Suprapubic skin (tissue), 4 donors: ENCODE measurements at regions not wholly inside any gene's neighbourhood (a gene's known extent, or its start where the extent isn't known, plus 50 kb on each side); places are given as distances from the start of the nearest gene placed in this dataset.

ENCODE experiments used
- CTCF ChIP-seq, 2 donors: fragments of 200-600 bp in 1 of 2; fragments of 450-650 bp in 1 of 2; sonication (generic) in 1 of 2; IDR thresholded peaks; one replicate each; pipeline ENCODE4 v1.5.1; 2016 to 2019; ENCODE audit warnings: antibody characterized with exemption in 2 of 2, mild to moderate bottlenecking in 1 of 2, moderate library complexity in 1 of 2
- EP300 ChIP-seq: sonication (generic); formaldehyde crosslinking; IDR thresholded peaks from one replicate; pipeline ENCODE4 v1.6.1; 2017; ENCODE audit warnings: antibody characterized with exemption
- POLR2A ChIP-seq, 2 donors: fragments of 450-650 bp; IDR thresholded peaks; one replicate each; pipeline ENCODE4 v1.6.1; 2017; ENCODE audit warnings: antibody characterized with exemption in 2 of 2, mild to moderate bottlenecking in 2 of 2, moderate library complexity in 2 of 2
- POLR2AphosphoS5 ChIP-seq, 3 donors: sonication (generic); formaldehyde crosslinking; IDR thresholded peaks; one replicate each; pipeline ENCODE4 v1.6.1; 2017; ENCODE audit warnings: antibody characterized with exemption in 3 of 3

- no peak for TF ChIP-seq POLR2AphosphoS5 (IDR thresholded peaks at IDR 0.05)
- no peak for TF ChIP-seq CTCF (IDR thresholded peaks at IDR 0.05)
- TF ChIP-seq POLR2A (IDR thresholded peaks at IDR 0.05): no peak
- no peak for TF ChIP-seq EP300
Measured at GRCh38 chr16:79971237-79971572, 370.7 kb upstream of the MAF start.
